OCI-LY7 (cell line): ENCODE measurements at regions not wholly inside any gene's neighbourhood (a gene's known extent, or its start where the extent isn't known, plus 50 kb on each side); places are given as distances from the start of the nearest gene placed in this dataset.

Experiments
- CTCF ChIP-seq: fragments of 200-600 bp; sonication (generic); conservative IDR thresholded peaks from 2 replicates; pipeline ENCODE4 v1.5.1; 2014; ENCODE audit warnings: mild to moderate bottlenecking, antibody characterized with exemption, low read length, moderate library complexity, mixed read lengths
- EZH2phosphoT487 ChIP-seq: fragments of 200-600 bp; sonication (generic); IDR thresholded peaks from 2 replicates; pipeline ENCODE4 v1.6.1; 2018; ENCODE audit warnings: low read depth, borderline replicate concordance, mild to moderate bottlenecking, mixed run types, antibody characterized with exemption, low read length, moderate library complexity, mixed read lengths

DNA sequence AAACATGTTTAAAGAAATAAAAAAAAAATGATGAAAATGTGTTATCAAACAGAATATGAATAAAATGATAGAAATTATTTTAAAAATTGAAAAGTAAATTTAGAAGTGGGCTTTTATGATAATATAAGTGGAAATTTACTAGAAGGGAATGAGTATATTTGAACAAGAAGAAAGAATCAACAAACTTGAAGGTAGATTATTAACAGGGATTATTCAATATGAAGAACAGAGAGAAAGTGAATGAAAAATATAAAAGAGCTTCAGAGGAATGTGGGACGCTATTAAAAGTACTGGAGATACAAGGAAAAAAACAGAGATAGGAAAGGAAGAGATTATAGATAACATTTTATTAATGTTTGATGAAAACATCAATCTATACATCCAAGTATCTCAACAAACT, 1014.4 kb upstream of the CITED2 start:
- TF ChIP-seq CTCF: no peak
- no peak for TF ChIP-seq EZH2phosphoT487
